H1 (cell line): ENCODE measurements at regions not wholly inside any gene's neighbourhood (a gene's known extent, or its start where the extent isn't known, plus 50 kb on each side); places are given as distances from the start of the nearest gene placed in this dataset.

Experiments
- EZH2 ChIP-seq: fragments of 200-600 bp; sonication (generic); IDR thresholded peaks from 2 replicates; pipeline ENCODE4 v1.7.1; 2012; ENCODE audit warnings: low read depth, mild to moderate bottlenecking, moderate library complexity, low read length, inconsistent platforms; ENCODE audit not compliant: severe bottlenecking
- MAFK ChIP-seq: IDR thresholded peaks from 2 replicates; pipeline ENCODE4 v1.6.1; 2012; ENCODE audit warnings: low read depth, mild to moderate bottlenecking, improper control_type of control experiment, low read length
- NRF1 ChIP-seq: IDR thresholded peaks from 2 replicates; pipeline ENCODE4 v1.6.1; 2011; ENCODE audit warnings: mild to moderate bottlenecking, low read depth, low read length, improper control_type of control experiment
- TF ChIP-seq, protein P1 (sequence below): IDR thresholded peaks from 2 replicates; pipeline ENCODE4 v1.6.1; 2012; ENCODE audit warnings: inconsistent platforms
- TF ChIP-seq, protein P2 (sequence below), 3 experiments: IDR thresholded peaks; 1 replicate in 2 of 3; 2 replicates in 1 of 3; pipeline versions ENCODE4 v1.5.1 to v1.6.1; 2011; ENCODE audit warnings: low read length in 3 of 3, mild to moderate bottlenecking in 3 of 3, inconsistent platforms in 2 of 3, low read depth in 1 of 3, moderate library complexity in 1 of 3; ENCODE audit not compliant: insufficient read depth in 1 of 3; ENCODE audit errors: control extremely low read depth in 1 of 3

DNA sequence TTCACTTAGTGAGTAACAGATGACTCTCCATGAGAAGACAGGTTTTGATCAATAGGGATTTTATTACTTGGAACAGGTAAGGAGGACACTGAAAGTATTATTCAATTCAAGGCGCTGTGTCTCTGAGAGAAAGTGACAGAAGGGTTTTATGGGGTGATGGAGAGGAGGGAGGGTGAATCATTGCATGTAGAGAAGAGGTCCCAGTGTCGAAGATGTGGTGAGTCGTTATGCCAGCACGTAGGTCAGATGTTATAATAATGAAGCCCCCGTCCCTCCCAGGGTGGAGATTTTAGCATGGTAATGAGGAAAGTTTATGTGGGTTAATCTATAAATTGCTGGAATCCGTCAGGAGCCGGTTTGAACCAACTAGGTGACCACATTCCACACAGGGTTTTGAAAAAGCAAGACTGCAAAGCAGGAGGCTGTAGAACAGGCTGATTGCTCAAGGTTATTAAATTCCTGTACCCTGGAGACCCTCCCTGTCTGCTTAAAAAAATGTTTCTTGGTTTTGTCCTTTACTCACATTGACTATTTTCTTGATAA, 586.4 kb upstream of the TMPRSS15 start:
- TF ChIP-seq, protein P1, sequence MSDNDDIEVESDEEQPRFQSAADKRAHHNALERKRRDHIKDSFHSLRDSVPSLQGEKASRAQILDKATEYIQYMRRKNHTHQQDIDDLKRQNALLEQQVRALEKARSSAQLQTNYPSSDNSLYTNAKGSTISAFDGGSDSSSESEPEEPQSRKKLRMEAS, result no peak
- TF ChIP-seq MAFK, result no peak
- TF ChIP-seq NRF1, result no peak
- TF ChIP-seq, protein P2, sequence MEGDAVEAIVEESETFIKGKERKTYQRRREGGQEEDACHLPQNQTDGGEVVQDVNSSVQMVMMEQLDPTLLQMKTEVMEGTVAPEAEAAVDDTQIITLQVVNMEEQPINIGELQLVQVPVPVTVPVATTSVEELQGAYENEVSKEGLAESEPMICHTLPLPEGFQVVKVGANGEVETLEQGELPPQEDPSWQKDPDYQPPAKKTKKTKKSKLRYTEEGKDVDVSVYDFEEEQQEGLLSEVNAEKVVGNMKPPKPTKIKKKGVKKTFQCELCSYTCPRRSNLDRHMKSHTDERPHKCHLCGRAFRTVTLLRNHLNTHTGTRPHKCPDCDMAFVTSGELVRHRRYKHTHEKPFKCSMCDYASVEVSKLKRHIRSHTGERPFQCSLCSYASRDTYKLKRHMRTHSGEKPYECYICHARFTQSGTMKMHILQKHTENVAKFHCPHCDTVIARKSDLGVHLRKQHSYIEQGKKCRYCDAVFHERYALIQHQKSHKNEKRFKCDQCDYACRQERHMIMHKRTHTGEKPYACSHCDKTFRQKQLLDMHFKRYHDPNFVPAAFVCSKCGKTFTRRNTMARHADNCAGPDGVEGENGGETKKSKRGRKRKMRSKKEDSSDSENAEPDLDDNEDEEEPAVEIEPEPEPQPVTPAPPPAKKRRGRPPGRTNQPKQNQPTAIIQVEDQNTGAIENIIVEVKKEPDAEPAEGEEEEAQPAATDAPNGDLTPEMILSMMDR (IDR thresholded peaks at IDR 0.05; ENCODE audit: control extremely low read depth in 1 of 3, insufficient read depth in 1 of 3, low read depth in 1 of 3, low read length in 3 of 3), result no peak
- TF ChIP-seq EZH2, result no peak
